ENCODE measurements at regions not wholly inside any gene's neighbourhood (a gene's known extent, or its start where the extent isn't known, plus 50 kb on each side); places are given as distances from the start of the nearest gene placed in this dataset.

GRCh38 chr14:38042322-38042721, 165.4 kb upstream of the SSTR1 start:
- Histone ChIP-seq H3K27me3 (ENCODE audit: control insufficient read depth in 2 of 2, insufficient read depth in 2 of 2, low read length in 2 of 2) (no peaks in the 10 kb centered on the region), H3K4me2 (replicated peaks; ENCODE audit: extremely low read depth, low read length, poor library complexity, severe bottlenecking) (no peak overlapping the region), H3K4me1 (ENCODE audit: control insufficient read depth in 1 of 2, insufficient read depth in 2 of 2, low read length in 2 of 2) (no peaks in the 10 kb centered on the region), H3K79me2 (ENCODE audit: insufficient read depth, low read length) (no peaks in the 10 kb centered on the region), H3K27ac (ENCODE audit: low read depth in 1 of 2, low read length in 2 of 2) (no peak overlapping the region), H3K4me3 (replicated peaks in 1 of 3; ENCODE audit: low read depth in 2 of 3, low read length in 3 of 3) (no peak overlapping the region), H2AFZ (ENCODE audit: insufficient read depth, low read depth, low read length, poor library complexity, severe bottlenecking) (no peak overlapping the region), H3K9ac (ENCODE audit: insufficient read depth, low read length, poor library complexity, severe bottlenecking) (no peak overlapping the region), H3K36me3 (replicated peaks in 1 of 2; ENCODE audit: control insufficient read depth in 1 of 2, insufficient read depth in 2 of 2, low read length in 2 of 2) (no peaks in the 10 kb centered on the region), H4K20me1 (ENCODE audit: insufficient read depth, low read length) (no peaks in the 10 kb centered on the region), H3K9me3 (replicated peaks in 1 of 2; ENCODE audit: control insufficient read depth in 1 of 2, insufficient read depth in 1 of 2, low read length in 2 of 2) (no peaks in the 10 kb centered on the region)
- Mint-ChIP-seq H3K27ac (no peak overlapping the region), H3K36me3 (no peaks in the 10 kb centered on the region), H3K9me3 (no peaks in the 10 kb centered on the region), H3K4me1 (no peaks in the 10 kb centered on the region), H3K27me3 (ENCODE audit: low read depth in 3 of 3) (peaks cover 0 to 6% (median 1%) of the 10 kb centered on the region in 3 donors), H3K4me3 (no peak overlapping the region)
- TF ChIP-seq CTCF (IDR thresholded peaks at IDR 0.05) = no peak
- no peak for DNase-seq
- intact Hi-C loops (cut with micrococcal nuclease) = no loop called here
- 100% methylated on average over 2 of the region's 7 CpGs for WGBS (ENCODE audit: insufficient coverage)

GRCh38 chr14:38044710-38045109, 163.0 kb upstream of the SSTR1 start:
- H3K4me2 ChIP-seq (replicated peaks; ENCODE audit: extremely low read depth, low read length, poor library complexity, severe bottlenecking) = no peak overlapping the region
- H3K27ac ChIP-seq (ENCODE audit: low read depth in 1 of 2, low read length in 2 of 2) = no peak overlapping the region
- no peaks in the 10 kb centered on the region for H3K9me3 ChIP-seq (replicated peaks in 1 of 2; ENCODE audit: control insufficient read depth in 1 of 2, insufficient read depth in 1 of 2, low read length in 2 of 2)
- no peak for TF ChIP-seq CTCF (IDR thresholded peaks at IDR 0.05)
- H3K27ac Mint-ChIP-seq = no peak overlapping the region
- H3K36me3 ChIP-seq (replicated peaks in 1 of 2; ENCODE audit: control insufficient read depth in 1 of 2, insufficient read depth in 2 of 2, low read length in 2 of 2) = no peaks in the 10 kb centered on the region
- no peak overlapping the region for H3K9ac ChIP-seq (ENCODE audit: insufficient read depth, low read length, poor library complexity, severe bottlenecking)
- DNase-seq = no peak
- H3K9me3 Mint-ChIP-seq = peaks cover 0 to 8% (median 2%) of the 10 kb centered on the region in 7 donors
- no peak overlapping the region for H3K4me3 Mint-ChIP-seq
- intact Hi-C loops (cut with micrococcal nuclease) = no loop called here
- no peaks in the 10 kb centered on the region for H3K4me1 ChIP-seq (ENCODE audit: control insufficient read depth in 1 of 2, insufficient read depth in 2 of 2, low read length in 2 of 2)
- no peaks in the 10 kb centered on the region for H3K79me2 ChIP-seq (ENCODE audit: insufficient read depth, low read length)
- no peaks in the 10 kb centered on the region for H3K36me3 Mint-ChIP-seq
- H3K4me1 Mint-ChIP-seq = no peaks in the 10 kb centered on the region
- no peaks in the 10 kb centered on the region for H4K20me1 ChIP-seq (ENCODE audit: insufficient read depth, low read length)
- H3K27me3 Mint-ChIP-seq (ENCODE audit: low read depth in 3 of 3) = peaks cover 0 to 4% (median 1%) of the 10 kb centered on the region in 3 donors
- H3K4me3 ChIP-seq (replicated peaks in 1 of 3; ENCODE audit: low read depth in 2 of 3, low read length in 3 of 3) = no peak overlapping the region
- H3K27me3 ChIP-seq (ENCODE audit: control insufficient read depth in 2 of 2, insufficient read depth in 2 of 2, low read length in 2 of 2) = no peaks in the 10 kb centered on the region
- H2AFZ ChIP-seq (ENCODE audit: insufficient read depth, low read depth, low read length, poor library complexity, severe bottlenecking) = no peak overlapping the region
- 95% methylated on average over 4 of the region's 4 CpGs for WGBS (ENCODE audit: insufficient coverage)

Measured in CD14-positive monocyte (primary cell).